Esophagus (tissue), 2 donors: ENCODE measurements at regions not wholly inside any gene's neighbourhood (a gene's known extent, or its start where the extent isn't known, plus 50 kb on each side); places are given as distances from the start of the nearest gene placed in this dataset.

Source experiments
- H3K27ac ChIP-seq, 2 donors: one replicate each; pipeline ENCODE4 v1.5.1; 2013; ENCODE audit warnings: low read depth in 2 of 2, mild to moderate bottlenecking in 2 of 2, inconsistent platforms in 1 of 2, low read length in 1 of 2, moderate library complexity in 1 of 2
- H3K27me3 ChIP-seq, 2 donors: one replicate each; pipeline ENCODE4 v1.6.1; 2013; ENCODE audit warnings: low read length in 2 of 2, control low read depth in 1 of 2, mild to moderate bottlenecking in 1 of 2; ENCODE audit not compliant: insufficient read depth in 2 of 2, control insufficient read depth in 1 of 2
- H3K36me3 ChIP-seq, 2 donors: one replicate each; pipeline ENCODE4 v1.6.1; 2013; ENCODE audit warnings: low read length in 1 of 2; ENCODE audit not compliant: control insufficient read depth in 2 of 2, insufficient read depth in 2 of 2
- H3K4me1 ChIP-seq, 2 donors: one replicate each; pipeline ENCODE4 v1.6.1; 2013; ENCODE audit warnings: low read length in 1 of 2; ENCODE audit not compliant: control insufficient read depth in 2 of 2, insufficient read depth in 2 of 2
- H3K4me3 ChIP-seq, 2 donors: one replicate each; pipeline ENCODE4 v1.5.1; 2013; ENCODE audit warnings: low read length in 2 of 2, mild to moderate bottlenecking in 2 of 2, low read depth in 1 of 2, moderate library complexity in 1 of 2
- H3K9me3 ChIP-seq, 2 donors: one replicate each; pipeline ENCODE4 v1.6.1; 2013; ENCODE audit warnings: mild to moderate bottlenecking in 2 of 2, low read depth in 1 of 2, low read length in 1 of 2, moderate library complexity in 1 of 2; ENCODE audit not compliant: control insufficient read depth in 2 of 2, insufficient read depth in 1 of 2
- WGBS, 2 donors: extraction: QIAGEN DNeasy Blood & Tissue Kit; methylation state at CpG; one replicate each; pipeline ENCODE4 v1.1.7; 2013; 5-methylcytosine and 5-hydroxymethylcytosine counted together
- donor health status: healthy with polysubstance abuse.
- donor health status: Bipolar disorder and iron deficiency.

DNA sequence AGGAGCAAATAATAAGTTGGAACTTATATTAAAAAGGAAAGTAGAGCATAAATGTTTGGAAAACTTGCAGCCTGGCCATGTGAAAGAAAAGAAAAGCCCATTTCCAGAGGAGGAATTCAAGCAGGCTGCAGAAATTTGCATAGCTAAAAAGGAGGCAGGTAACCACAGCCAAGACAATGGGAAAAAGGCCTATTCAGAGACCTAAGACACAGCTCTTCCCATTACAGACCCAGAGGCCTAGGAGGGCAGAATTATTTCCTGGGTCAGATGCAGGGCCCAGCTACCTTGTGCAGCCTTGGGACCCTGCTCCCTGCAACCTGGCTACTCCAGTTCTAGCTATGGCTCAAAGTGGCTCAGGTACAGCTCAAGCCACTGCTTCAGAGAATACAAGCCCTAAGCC lies 234.6 kb upstream of the BCHE start:
- no peaks in the 10 kb centered on the region for H3K36me3 ChIP-seq
- H3K4me3 ChIP-seq = no peak overlapping the region

DNA sequence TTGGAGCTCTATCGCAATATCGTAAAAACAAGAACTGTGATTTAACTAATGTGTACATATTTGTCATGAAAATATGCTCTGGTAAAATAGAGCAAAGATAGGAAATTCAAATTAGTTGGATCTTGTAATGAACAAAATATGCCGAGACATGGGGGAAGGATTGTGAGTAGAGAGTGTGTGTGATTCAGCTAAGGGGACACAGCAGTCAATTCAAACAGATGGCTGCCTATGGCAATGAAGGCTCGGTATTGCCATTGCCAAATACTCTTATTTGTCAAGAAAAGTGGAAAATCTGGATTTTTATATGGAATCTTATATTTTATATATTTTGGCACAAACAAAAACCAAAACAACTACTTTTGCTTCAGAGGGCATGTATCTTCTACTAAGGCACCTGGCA lies 227.3 kb upstream of the BCHE start:
- H3K27me3 ChIP-seq = no peaks in the 10 kb centered on the region
- 84 to 90% methylated on average over 4 of the region's 4 CpGs for WGBS, 2 donors
- no peaks in the 10 kb centered on the region for H3K36me3 ChIP-seq
- no peak overlapping the region for H3K27ac ChIP-seq
- H3K4me3 ChIP-seq = no peak overlapping the region
- no peaks in the 10 kb centered on the region for H3K9me3 ChIP-seq
- no peaks in the 10 kb centered on the region for H3K4me1 ChIP-seq

More for the DNA sequence above, 234.6 kb upstream of the BCHE start:
- Histone ChIP-seq H3K9me3 (peaks cover 0 to 2% of the 10 kb centered on the region in 2 donors), H3K27me3 (no peaks in the 10 kb centered on the region), H3K4me1 (no peaks in the 10 kb centered on the region), H3K27ac (no peak overlapping the region)

DNA sequence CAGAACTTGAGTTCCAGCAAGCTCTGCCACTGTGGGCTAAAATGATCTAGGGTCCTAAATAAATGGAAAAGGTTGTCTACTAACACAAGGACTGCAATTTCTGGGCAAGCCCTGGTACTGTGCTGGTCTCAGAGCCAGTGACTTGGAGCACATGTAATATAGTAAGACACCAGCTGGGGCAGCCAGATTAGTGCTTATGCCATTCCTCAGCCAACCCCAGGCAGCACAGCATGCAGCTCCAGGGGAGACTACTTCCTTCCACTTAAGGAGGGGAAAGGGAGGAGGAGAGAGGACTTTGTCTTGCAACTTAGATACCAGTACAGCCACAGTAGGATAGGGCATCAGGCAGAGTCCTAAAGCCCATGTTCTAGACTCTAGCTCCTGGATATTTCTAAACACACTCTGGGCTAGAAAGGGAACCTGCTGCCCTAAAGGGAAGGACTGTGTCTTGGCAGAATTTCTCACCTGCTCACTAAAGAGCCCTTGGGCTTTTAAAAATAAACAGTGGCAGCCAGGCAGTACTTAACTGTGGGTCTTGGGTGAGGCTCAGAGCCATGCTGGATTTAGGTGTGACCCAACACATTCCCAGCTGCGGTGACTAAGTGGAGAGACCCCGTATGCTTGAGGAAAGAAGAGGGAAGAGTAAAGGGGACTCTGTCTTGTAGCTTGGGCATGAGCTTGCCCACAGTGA lies 223.7 kb upstream of the BCHE start:
- Histone ChIP-seq H3K27me3 (no peaks in the 10 kb centered on the region), H3K27ac (no peak overlapping the region), H3K4me1 (no peaks in the 10 kb centered on the region), H3K9me3 (no peaks in the 10 kb centered on the region), H3K36me3 (no peaks in the 10 kb centered on the region), H3K4me3 (no peak overlapping the region)
- 67 to 81% methylated on average over 2 of the region's 2 CpGs for WGBS, 2 donors

DNA sequence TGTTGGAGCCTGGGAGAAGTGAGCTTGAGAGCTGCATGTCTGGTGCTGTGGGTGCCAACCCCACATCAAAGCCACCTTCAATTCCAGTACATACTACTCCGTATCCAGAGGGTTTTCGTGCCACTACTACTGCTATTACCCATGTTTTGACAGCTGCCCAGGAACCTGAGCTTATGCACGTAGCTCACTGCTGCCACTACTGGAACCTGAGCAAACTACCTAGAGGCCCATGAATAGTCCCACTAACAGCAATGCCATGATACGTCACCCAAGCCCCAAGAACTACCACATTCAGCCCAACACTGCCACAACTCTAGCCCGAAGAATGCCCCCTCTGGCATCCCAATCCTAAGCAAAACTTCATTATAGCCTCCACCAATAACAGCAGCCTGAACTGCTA lies 215.2 kb upstream of the BCHE start:
- no peaks in the 10 kb centered on the region for H3K27me3 ChIP-seq
- H3K9me3 ChIP-seq = peaks cover 3 to 4% of the 10 kb centered on the region in 2 donors
- H3K4me1 ChIP-seq = no peaks in the 10 kb centered on the region
- no peaks in the 10 kb centered on the region for H3K36me3 ChIP-seq
- no peak overlapping the region for H3K27ac ChIP-seq
- WGBS, 2 donors = 68 to 76% methylated on average over 5 of the region's 5 CpGs
- H3K4me3 ChIP-seq = no peak overlapping the region

DNA sequence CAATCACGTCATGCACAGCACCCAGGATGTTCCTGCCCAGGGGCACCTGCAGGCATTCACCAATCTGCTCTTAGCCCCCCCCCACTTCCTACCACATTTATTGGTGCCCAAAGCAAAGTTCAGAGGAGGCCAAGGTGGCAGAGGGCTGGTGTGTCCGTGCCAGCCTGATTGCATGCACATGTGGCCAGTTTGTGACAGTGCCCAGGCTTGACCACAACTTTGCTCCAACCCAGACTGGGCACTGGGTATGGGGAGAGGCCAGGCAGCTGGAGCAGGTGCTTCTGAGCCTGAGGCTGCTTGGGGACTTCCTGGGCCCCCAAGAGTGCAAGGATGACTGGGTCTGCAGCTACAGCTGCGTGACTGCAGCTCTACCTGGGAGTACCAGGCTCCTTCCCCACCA lies 192.3 kb upstream of the BCHE start:
- peaks cover 0 to 4% of the 10 kb centered on the region in 2 donors for H3K9me3 ChIP-seq
- no peaks in the 10 kb centered on the region for H3K4me1 ChIP-seq
- H3K27ac ChIP-seq = no peak overlapping the region
- no peak overlapping the region for H3K4me3 ChIP-seq
- no peaks in the 10 kb centered on the region for H3K27me3 ChIP-seq
- WGBS, 2 donors = 53 to 71% methylated on average over 3 of the region's 3 CpGs
- H3K36me3 ChIP-seq = no peaks in the 10 kb centered on the region

DNA sequence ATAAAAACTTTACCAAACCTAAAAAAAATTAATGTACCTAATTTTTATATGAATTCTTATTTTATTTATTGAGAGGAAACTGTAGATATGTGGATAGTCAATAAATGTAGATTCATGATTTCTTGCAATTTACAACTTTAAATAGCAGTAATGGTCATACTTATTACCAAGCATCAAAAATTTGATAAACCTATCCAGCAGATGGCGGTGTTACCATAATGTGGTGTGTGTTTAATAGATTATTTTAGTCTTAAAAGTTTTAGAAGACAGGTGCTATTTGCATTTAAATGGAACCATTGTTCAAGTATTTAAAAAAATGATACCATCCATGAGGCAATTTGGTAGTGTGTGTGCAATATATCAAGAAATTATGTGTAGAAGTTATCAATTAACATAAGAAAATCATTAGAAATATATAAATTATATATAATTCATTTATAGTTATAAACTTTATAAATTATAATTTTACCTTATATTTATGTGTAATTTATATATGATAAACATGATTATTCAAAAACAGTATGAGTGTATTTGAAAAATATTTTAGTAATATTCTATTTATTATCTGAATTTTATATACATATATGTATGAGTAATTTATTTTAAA lies 176.0 kb upstream of the BCHE start:
- Histone ChIP-seq H3K36me3 (no peaks in the 10 kb centered on the region), H3K4me3 (no peak overlapping the region), H3K9me3 (no peaks in the 10 kb centered on the region), H3K27ac (no peak overlapping the region), H3K27me3 (no peaks in the 10 kb centered on the region), H3K4me1 (no peaks in the 10 kb centered on the region)
- 13 to 15% methylated on average over 1 of the region's 1 CpG for WGBS, 2 donors

DNA sequence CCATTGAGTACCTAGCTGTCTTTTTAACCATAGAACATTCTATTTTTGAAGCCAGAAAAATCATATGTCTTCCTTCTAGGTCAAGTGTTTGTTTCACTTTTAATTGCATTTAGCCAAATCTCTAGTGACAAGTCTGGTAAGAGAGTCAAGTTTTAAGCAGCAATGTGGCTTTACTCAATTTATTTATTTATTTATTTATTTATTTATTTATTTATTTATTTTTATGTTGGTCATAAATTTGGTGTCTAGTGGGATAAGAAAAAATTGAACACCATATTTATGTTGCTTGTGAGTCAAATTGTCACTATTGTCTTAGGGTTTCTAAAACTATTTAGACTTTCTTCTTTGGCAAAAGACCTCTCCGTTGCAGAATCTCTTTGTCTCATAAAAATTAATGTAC lies 174.5 kb upstream of the BCHE start:
- no peak overlapping the region for H3K27ac ChIP-seq
- no peaks in the 10 kb centered on the region for H3K27me3 ChIP-seq
- H3K9me3 ChIP-seq = no peaks in the 10 kb centered on the region
- H3K4me3 ChIP-seq = no peak overlapping the region
- no peaks in the 10 kb centered on the region for H3K4me1 ChIP-seq
- H3K36me3 ChIP-seq = no peaks in the 10 kb centered on the region
- 82 to 89% methylated on average over 1 of the region's 1 CpG for WGBS, 2 donors

DNA sequence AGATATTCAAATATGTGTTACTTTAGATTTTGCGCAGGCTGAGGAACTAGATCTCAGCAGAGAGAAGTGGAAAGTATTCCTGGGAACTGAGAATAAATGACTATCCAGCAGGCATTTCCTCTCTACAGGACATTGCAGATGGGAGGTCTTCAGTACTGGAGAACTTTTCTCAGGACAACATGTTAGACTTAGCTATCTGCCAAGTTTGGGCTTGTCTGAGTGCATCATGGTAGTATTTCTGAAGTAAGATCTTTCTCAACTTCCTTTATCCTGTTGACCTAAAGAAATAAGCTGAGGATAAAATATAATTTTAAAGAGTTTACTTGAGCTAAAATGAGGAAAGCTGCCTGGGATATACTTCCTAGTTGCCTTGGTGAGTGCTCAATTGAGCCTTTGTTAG lies 167.9 kb upstream of the BCHE start:
- WGBS, 2 donors = 98 to 100% methylated on average over 1 of the region's 1 CpG
- Histone ChIP-seq H3K36me3 (no peaks in the 10 kb centered on the region), H3K27ac (no peak overlapping the region), H3K4me1 (no peaks in the 10 kb centered on the region), H3K27me3 (no peaks in the 10 kb centered on the region), H3K9me3 (no peaks in the 10 kb centered on the region), H3K4me3 (no peak overlapping the region)

DNA sequence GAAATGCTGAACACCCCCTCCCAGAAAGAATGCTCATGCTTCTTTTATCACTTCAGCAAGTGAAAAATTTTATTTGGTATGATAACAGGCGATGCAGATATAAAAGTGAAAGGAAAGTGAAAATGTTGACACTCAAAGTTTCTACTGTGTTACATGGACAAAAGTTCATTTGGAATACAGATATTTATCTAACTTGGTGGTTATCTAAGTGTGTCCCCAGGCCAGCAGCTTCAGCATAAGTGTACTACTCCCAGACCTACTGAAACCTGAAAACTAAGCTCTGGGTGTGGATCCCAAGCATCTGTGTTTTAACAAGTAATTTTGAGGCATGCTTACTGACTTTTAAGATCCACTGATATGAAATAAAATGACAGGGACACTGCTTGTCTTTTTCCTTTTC lies 157.1 kb upstream of the BCHE start:
- WGBS, 2 donors = 65 to 79% methylated on average over 1 of the region's 1 CpG
- Histone ChIP-seq H3K27me3 (no peaks in the 10 kb centered on the region), H3K27ac (no peak overlapping the region)

DNA sequence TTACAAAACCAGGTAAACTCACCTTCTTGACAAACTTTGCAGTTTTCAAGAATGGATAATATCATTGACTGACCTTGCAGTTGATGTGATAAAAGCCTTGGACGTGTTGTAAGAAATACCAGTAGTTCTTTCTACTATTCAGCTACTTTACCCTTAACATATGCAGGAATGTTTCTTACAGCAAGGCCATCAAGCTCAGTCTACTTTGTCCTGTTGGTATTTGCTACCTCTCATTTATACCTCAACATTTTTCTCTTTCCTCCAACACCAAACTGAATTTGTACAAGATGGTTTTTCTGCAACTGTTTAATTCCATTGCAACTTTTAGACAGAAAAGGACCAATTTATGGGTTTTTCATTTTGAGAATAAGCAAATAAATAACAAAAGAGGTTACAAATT lies 147.4 kb upstream of the BCHE start:
- Histone ChIP-seq H3K36me3 (no peaks in the 10 kb centered on the region), H3K4me3 (no peak overlapping the region), H3K4me1 (no peaks in the 10 kb centered on the region), H3K27me3 (no peaks in the 10 kb centered on the region), H3K27ac (no peak overlapping the region), H3K9me3 (no peaks in the 10 kb centered on the region)
- 51 to 65% methylated on average over 1 of the region's 1 CpG for WGBS, 2 donors

More for the DNA sequence above, 157.1 kb upstream of the BCHE start:
- Histone ChIP-seq H3K4me3 (no peak overlapping the region), H3K36me3 (no peaks in the 10 kb centered on the region), H3K4me1 (no peaks in the 10 kb centered on the region), H3K9me3 (no peaks in the 10 kb centered on the region)
